H9 (cell line): ENCODE measurements at regions not wholly inside any gene's neighbourhood (a gene's known extent, or its start where the extent isn't known, plus 50 kb on each side); places are given as distances from the start of the nearest gene placed in this dataset.

Experiments used
- DNase-seq: peaks from one replicate; pipeline ENCODE4 v3.0.0-alpha.2; 2017
- H2AFZ ChIP-seq: one replicate; pipeline ENCODE4 v1.6.1; 2013; ENCODE audit warnings: mild to moderate bottlenecking, low read length, control low read depth, moderate library complexity
- H2AK5ac ChIP-seq: 2 replicates; pipeline ENCODE4 v1.6.1; 2013; ENCODE audit warnings: low read length, control low read depth, mixed read lengths; ENCODE audit not compliant: insufficient read length
- H2BK120ac ChIP-seq: one replicate; pipeline ENCODE4 v1.6.1; 2013; ENCODE audit warnings: low read depth, mild to moderate bottlenecking, low read length, control low read depth, inconsistent platforms; ENCODE audit not compliant: poor library complexity, severe bottlenecking
- H2BK12ac ChIP-seq: 2 replicates; pipeline ENCODE4 v1.6.1; 2013; ENCODE audit warnings: low read length, control low read depth, mixed read lengths, low read depth; ENCODE audit not compliant: insufficient read length
- H2BK15ac ChIP-seq: 2 replicates; pipeline ENCODE4 v1.6.1; 2013; ENCODE audit warnings: low read depth, low read length, control low read depth
- H2BK20ac ChIP-seq: one replicate; pipeline ENCODE4 v1.6.1; 2013; ENCODE audit warnings: low read depth, mild to moderate bottlenecking, low read length, control low read depth, inconsistent platforms; ENCODE audit not compliant: poor library complexity, severe bottlenecking
- H2BK5ac ChIP-seq: 2 replicates; pipeline ENCODE4 v1.6.1; 2013; ENCODE audit warnings: low read length, control low read depth, mixed read lengths; ENCODE audit not compliant: insufficient read length
- H3K14ac ChIP-seq: 2 replicates; pipeline ENCODE4 v1.6.1; 2013; ENCODE audit warnings: low read length, control low read depth; ENCODE audit not compliant: insufficient read depth
- H3K18ac ChIP-seq: 2 replicates; pipeline ENCODE4 v1.6.1; 2013; ENCODE audit warnings: low read depth, mild to moderate bottlenecking, mixed read lengths, low read length, control low read depth; ENCODE audit not compliant: insufficient read length
- H3K23ac ChIP-seq: 2 replicates; pipeline ENCODE4 v1.6.1; 2013; ENCODE audit warnings: low read length, control low read depth, mixed read lengths, low read depth; ENCODE audit not compliant: insufficient read length
- H3K23me2 ChIP-seq: 2 replicates; pipeline ENCODE4 v1.6.1; 2013; ENCODE audit warnings: low read depth, mild to moderate bottlenecking, mixed read lengths, low read length, control low read depth; ENCODE audit not compliant: insufficient read length, poor library complexity, severe bottlenecking
- H3K27ac ChIP-seq: 2 replicates; pipeline ENCODE4 v1.5.1; 2013; ENCODE audit warnings: low read length, control low read depth, mixed read lengths, low read depth; ENCODE audit not compliant: insufficient read length
- H3K27me3 ChIP-seq: 2 replicates; pipeline ENCODE4 v1.6.1; 2013; ENCODE audit warnings: low read length, control low read depth, inconsistent platforms; ENCODE audit not compliant: insufficient read depth
- H3K4ac ChIP-seq: 2 replicates; pipeline ENCODE4 v1.6.1; 2013; ENCODE audit warnings: low read depth, mild to moderate bottlenecking, control low read depth, inconsistent platforms, low read length, moderate library complexity
- H3K4me1 ChIP-seq: 2 replicates; pipeline ENCODE4 v1.6.1; 2013; ENCODE audit warnings: low read length, control low read depth, inconsistent platforms; ENCODE audit not compliant: insufficient read depth
- H3K4me2 ChIP-seq: 2 replicates; pipeline ENCODE4 v1.6.1; 2013; ENCODE audit warnings: low read length, control low read depth, mixed read lengths; ENCODE audit not compliant: insufficient read length, insufficient read depth
- H3K56ac ChIP-seq: 2 replicates; pipeline ENCODE4 v1.6.1; 2013; ENCODE audit warnings: low read depth, mild to moderate bottlenecking, mixed read lengths, low read length, control low read depth; ENCODE audit not compliant: insufficient read length
- H3K79me1 ChIP-seq: 2 replicates; pipeline ENCODE4 v1.6.1; 2013; ENCODE audit warnings: low read depth, mild to moderate bottlenecking, moderate library complexity, low read length, control low read depth, inconsistent platforms; ENCODE audit not compliant: insufficient read depth, poor library complexity, severe bottlenecking
- H3K79me2 ChIP-seq: 2 replicates; pipeline ENCODE4 v1.6.1; 2013; ENCODE audit warnings: low read length, control low read depth, inconsistent platforms; ENCODE audit not compliant: insufficient read depth
- H3K9ac ChIP-seq: 2 replicates; pipeline ENCODE4 v1.6.1; 2013; ENCODE audit warnings: low read length, control low read depth, mixed read lengths; ENCODE audit not compliant: insufficient read length; ENCODE audit errors: extremely low read depth
- H3K9me3 ChIP-seq: one replicate; pipeline ENCODE4 v1.6.1; 2013; ENCODE audit warnings: low read depth, low read length, inconsistent platforms; ENCODE audit not compliant: control insufficient read depth
- H3T11ph ChIP-seq: one replicate; pipeline ENCODE4 v1.6.1; 2013; ENCODE audit warnings: mild to moderate bottlenecking, low read length, control low read depth, inconsistent platforms
- H4K20me1 ChIP-seq: one replicate; pipeline ENCODE4 v1.6.1; 2013; ENCODE audit not compliant: control insufficient read depth, insufficient read length, insufficient read depth
- H4K5ac ChIP-seq: 2 replicates; pipeline ENCODE4 v1.6.1; 2013; ENCODE audit warnings: low read depth, mild to moderate bottlenecking, mixed read lengths, low read length, control low read depth; ENCODE audit not compliant: insufficient read length
- H4K8ac ChIP-seq: replicated peaks from 2 replicates; pipeline ENCODE4 v1.6.1; 2013; ENCODE audit warnings: low read length, control low read depth, mixed read lengths, low read depth; ENCODE audit not compliant: insufficient read length
- H4K91ac ChIP-seq: 2 replicates; pipeline ENCODE4 v1.6.1; 2013; ENCODE audit warnings: low read depth, mild to moderate bottlenecking, moderate library complexity, mixed read lengths, low read length, control low read depth; ENCODE audit not compliant: insufficient read length
- H3K27ac Mint-ChIP-seq, 3 experiments: 2 replicates in 2 of 3; 3 replicates in 1 of 3; pipeline ENCODE4 v1.8.0; 2020 to 2021; ENCODE audit warnings: mixed read lengths in 3 of 3, mild to moderate bottlenecking in 1 of 3, moderate library complexity in 1 of 3
- H3K27me3 Mint-ChIP-seq: 2 replicates; pipeline ENCODE4 v1.8.0; 2021; ENCODE audit warnings: low read depth, mild to moderate bottlenecking, moderate library complexity, mixed read lengths
- H3K36me3 Mint-ChIP-seq, 3 experiments: 2 replicates in 2 of 3; 3 replicates in 1 of 3; pipeline ENCODE4 v1.8.0; 2020 to 2021; ENCODE audit warnings: low read depth in 3 of 3, mixed read lengths in 3 of 3; ENCODE audit not compliant: insufficient read depth in 1 of 3
- H3K4me1 Mint-ChIP-seq, 2 experiments: 2 replicates each; pipeline ENCODE4 v1.8.0; 2020; ENCODE audit warnings: mixed read lengths in 2 of 2
- H3K4me3 Mint-ChIP-seq, 2 experiments: 2 replicates in 1 of 2; 3 replicates in 1 of 2; pipeline ENCODE4 v1.8.0; 2020 to 2021; ENCODE audit warnings: mild to moderate bottlenecking in 2 of 2, mixed read lengths in 2 of 2, moderate library complexity in 1 of 2
- H3K9me3 Mint-ChIP-seq, 2 experiments: 2 replicates in 1 of 2; 3 replicates in 1 of 2; pipeline ENCODE4 v1.8.0; 2020; ENCODE audit warnings: mild to moderate bottlenecking in 2 of 2, mixed read lengths in 2 of 2, moderate library complexity in 1 of 2
- WGBS: extraction: QIAGEN DNeasy Blood & Tissue Kit; methylation state at CpG from one replicate; pipeline ENCODE4 v1.1.7; 2013; ENCODE audit warnings: missing lambda C conversion rate, low lambda C conversion rate, mixed read lengths; ENCODE audit not compliant: insufficient read length; ENCODE audit errors: extremely low coverage; 5-methylcytosine and 5-hydroxymethylcytosine counted together
- TF ChIP-seq, protein P1 (sequence below): fragments of 200-600 bp; sonication (generic); conservative IDR thresholded peaks from 3 replicates; pipeline ENCODE4 v1.8.0; 2021; ENCODE audit warnings: antibody characterized with exemption, mild to moderate bottlenecking

DNA sequence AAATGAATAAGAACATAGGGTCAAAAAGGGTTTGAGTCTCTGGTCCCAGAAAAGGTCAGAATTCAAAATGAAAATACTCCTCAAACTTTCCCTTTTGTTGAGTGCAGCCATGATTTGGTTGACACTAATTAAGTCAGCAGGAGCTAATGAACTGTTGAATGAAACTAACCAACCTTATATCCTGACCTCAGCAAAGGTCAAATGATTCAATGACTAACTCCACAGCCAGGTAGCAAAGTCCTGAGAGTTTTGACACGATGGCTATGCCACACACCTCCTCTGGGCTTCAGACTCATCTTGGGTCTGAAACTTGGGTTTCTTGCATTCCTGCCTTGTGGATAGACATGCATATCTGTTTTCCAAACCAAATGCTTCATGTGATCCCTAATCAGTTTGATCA lies 172.3 kb downstream of the INO80D start:
- no peaks in the 10 kb centered on the region for H3K4me1 Mint-ChIP-seq
- H3T11ph ChIP-seq: no peak overlapping the region
- no peak overlapping the region for H3K4ac ChIP-seq
- H4K20me1 ChIP-seq: no peaks in the 10 kb centered on the region
- H3K79me2 ChIP-seq: no peaks in the 10 kb centered on the region
- no peak overlapping the region for H2BK12ac ChIP-seq
- H3K4me3 Mint-ChIP-seq: no peak overlapping the region
- H2BK120ac ChIP-seq: no peak overlapping the region
- no peaks in the 10 kb centered on the region for H3K79me1 ChIP-seq
- no peak overlapping the region for H2BK20ac ChIP-seq
- H2BK5ac ChIP-seq: no peak overlapping the region
- H3K9me3 ChIP-seq: no peaks in the 10 kb centered on the region
- no peak overlapping the region for H2AFZ ChIP-seq
- H3K36me3 Mint-ChIP-seq: no peaks in the 10 kb centered on the region; a peak in 2 of 7 replicates
- H3K27me3 ChIP-seq: no peaks in the 10 kb centered on the region
- H3K27ac Mint-ChIP-seq: no peak overlapping the region
- DNase-seq: no peak
- no peak overlapping the region for H4K5ac ChIP-seq
- H4K91ac ChIP-seq: no peak overlapping the region
- peaks cover 2% of the 10 kb centered on the region; the same call in 1 of the 2 replicates for H3K27me3 Mint-ChIP-seq
- no peak overlapping the region for H3K23ac ChIP-seq
- TF ChIP-seq, protein P1, sequence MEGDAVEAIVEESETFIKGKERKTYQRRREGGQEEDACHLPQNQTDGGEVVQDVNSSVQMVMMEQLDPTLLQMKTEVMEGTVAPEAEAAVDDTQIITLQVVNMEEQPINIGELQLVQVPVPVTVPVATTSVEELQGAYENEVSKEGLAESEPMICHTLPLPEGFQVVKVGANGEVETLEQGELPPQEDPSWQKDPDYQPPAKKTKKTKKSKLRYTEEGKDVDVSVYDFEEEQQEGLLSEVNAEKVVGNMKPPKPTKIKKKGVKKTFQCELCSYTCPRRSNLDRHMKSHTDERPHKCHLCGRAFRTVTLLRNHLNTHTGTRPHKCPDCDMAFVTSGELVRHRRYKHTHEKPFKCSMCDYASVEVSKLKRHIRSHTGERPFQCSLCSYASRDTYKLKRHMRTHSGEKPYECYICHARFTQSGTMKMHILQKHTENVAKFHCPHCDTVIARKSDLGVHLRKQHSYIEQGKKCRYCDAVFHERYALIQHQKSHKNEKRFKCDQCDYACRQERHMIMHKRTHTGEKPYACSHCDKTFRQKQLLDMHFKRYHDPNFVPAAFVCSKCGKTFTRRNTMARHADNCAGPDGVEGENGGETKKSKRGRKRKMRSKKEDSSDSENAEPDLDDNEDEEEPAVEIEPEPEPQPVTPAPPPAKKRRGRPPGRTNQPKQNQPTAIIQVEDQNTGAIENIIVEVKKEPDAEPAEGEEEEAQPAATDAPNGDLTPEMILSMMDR: no peak
- no peak overlapping the region for H3K14ac ChIP-seq
- H3K4me1 ChIP-seq: no peaks in the 10 kb centered on the region
- H3K56ac ChIP-seq: no peak overlapping the region
- no peaks in the 10 kb centered on the region for H3K23me2 ChIP-seq
- no peak overlapping the region for H4K8ac ChIP-seq
- H3K4me2 ChIP-seq: no peak overlapping the region
- no peak overlapping the region for H3K18ac ChIP-seq
- H2AK5ac ChIP-seq: no peak overlapping the region
- no peak overlapping the region for H3K9ac ChIP-seq
- H3K9me3 Mint-ChIP-seq: peaks cover 0 to 3% of the 10 kb centered on the region in 2 experiments; a peak in 2 of 5 replicates
- no peak overlapping the region for H2BK15ac ChIP-seq
- H3K27ac ChIP-seq: no peak overlapping the region
- no CpG with 5 or more reads among the region's 1 CpG for WGBS
